Endodermal cell (in vitro differentiated cells): ENCODE measurements at regions not wholly inside any gene's neighbourhood (a gene's known extent, or its start where the extent isn't known, plus 50 kb on each side); places are given as distances from the start of the nearest gene placed in this dataset.

ENCODE experiments used
- DNase-seq: peaks from one replicate; pipeline ENCODE4 v3.0.0-alpha.2; 2017
- H3K27ac ChIP-seq: 2 replicates; pipeline ENCODE4 v1.5.1; 2013; ENCODE audit warnings: mild to moderate bottlenecking, low read depth, low read length, moderate library complexity
- H3K27me3 ChIP-seq: 2 replicates; pipeline ENCODE4 v1.6.1; 2013; ENCODE audit warnings: mild to moderate bottlenecking, low read length, moderate library complexity; ENCODE audit not compliant: insufficient read depth, control insufficient read depth, poor library complexity, severe bottlenecking
- H3K36me3 ChIP-seq: 2 replicates; pipeline ENCODE4 v1.7.0; 2013; ENCODE audit warnings: mild to moderate bottlenecking, low read length, moderate library complexity; ENCODE audit not compliant: control insufficient read depth, insufficient read depth
- H3K4me1 ChIP-seq: one replicate; pipeline ENCODE4 v1.7.0; 2013; ENCODE audit warnings: low read length; ENCODE audit not compliant: control insufficient read depth, insufficient read depth
- H3K4me3 ChIP-seq: 2 replicates; pipeline ENCODE4 v1.5.1; 2013; ENCODE audit warnings: mild to moderate bottlenecking, low read length, moderate library complexity
- H3K9ac ChIP-seq: 2 replicates; pipeline ENCODE4 v1.6.1; 2013; ENCODE audit warnings: mild to moderate bottlenecking, low read length, moderate library complexity; ENCODE audit not compliant: poor library complexity, severe bottlenecking; ENCODE audit errors: extremely low read depth
- H3K9me3 ChIP-seq: 2 replicates; pipeline ENCODE4 v1.6.1; 2013; ENCODE audit warnings: mild to moderate bottlenecking, low read length, moderate library complexity; ENCODE audit not compliant: control insufficient read depth
- H3K27ac Mint-ChIP-seq: 2 replicates; pipeline ENCODE4 v1.8.0; 2020; ENCODE audit warnings: mixed read lengths
- H3K27me3 Mint-ChIP-seq: 2 replicates; pipeline ENCODE4 v1.8.0; 2021; ENCODE audit warnings: mild to moderate bottlenecking, mixed read lengths; ENCODE audit not compliant: insufficient read depth
- H3K36me3 Mint-ChIP-seq: 2 replicates; pipeline ENCODE4 v1.8.0; 2020; ENCODE audit warnings: low read depth, mixed read lengths
- H3K4me1 Mint-ChIP-seq: 2 replicates; pipeline ENCODE4 v1.8.0; 2020; ENCODE audit warnings: mixed read lengths
- H3K4me3 Mint-ChIP-seq: 2 replicates; pipeline ENCODE4 v1.8.0; 2020; ENCODE audit warnings: mild to moderate bottlenecking, moderate library complexity, mixed read lengths
- H3K9me3 Mint-ChIP-seq: 2 replicates; pipeline ENCODE4 v1.8.0; 2020; ENCODE audit warnings: mild to moderate bottlenecking, mixed read lengths
- CTCF ChIP-seq: fragments of 200-600 bp; sonication (generic); conservative IDR thresholded peaks from 2 replicates; pipeline ENCODE4 v1.5.0; 2021; ENCODE audit warnings: antibody characterized with exemption, mild to moderate bottlenecking
- WGBS, 2 experiments: methylation state at CpG; one replicate each; pipeline versions ENCODE4 v1.1.5 to v1.1.7; 2013; ENCODE audit warnings: missing lambda C conversion rate in 2 of 2, mixed read lengths in 1 of 2; ENCODE audit not compliant: insufficient coverage in 1 of 2, insufficient read length in 1 of 2; 5-methylcytosine and 5-hydroxymethylcytosine counted together

GRCh38 chr7:46764100-46764936 is 817.6 kb downstream of the TNS3 start:
- H3K9me3 Mint-ChIP-seq = peaks cover 10% of the 10 kb centered on the region
- no peaks in the 10 kb centered on the region for H3K4me1 ChIP-seq
- no peak overlapping the region for H3K27ac ChIP-seq
- peaks cover 3% of the 10 kb centered on the region for H3K36me3 Mint-ChIP-seq
- H3K27me3 Mint-ChIP-seq = no peaks in the 10 kb centered on the region
- DNase-seq = no peak
- H3K36me3 ChIP-seq = no peaks in the 10 kb centered on the region
- 90 to 100% methylated on average over 2 to 3 of the region's 3 CpGs for WGBS, 2 experiments
- no peaks in the 10 kb centered on the region for H3K27me3 ChIP-seq
- no peak overlapping the region for H3K27ac Mint-ChIP-seq
- no peak overlapping the region for H3K4me3 Mint-ChIP-seq
- H3K4me1 Mint-ChIP-seq = no peaks in the 10 kb centered on the region
- no peak overlapping the region for H3K9ac ChIP-seq
- no peak overlapping the region for H3K4me3 ChIP-seq
- H3K9me3 ChIP-seq = peaks cover 17% of the 10 kb centered on the region
- no peak for TF ChIP-seq CTCF

- Mint-ChIP-seq H3K4me3 (no peak overlapping the region), H3K36me3 (no peaks in the 10 kb centered on the region), H3K27ac (no peak overlapping the region), H3K9me3 (peaks cover under 1% of the 10 kb centered on the region), H3K27me3 (no peaks in the 10 kb centered on the region), H3K4me1 (no peaks in the 10 kb centered on the region)
- no peak overlapping the region for H3K4me3 ChIP-seq
- 72% methylated on average over 3 of the region's 3 CpGs; no CpG with 5 or more reads in 1 of the 2 experiments for WGBS, 2 experiments
- no peaks in the 10 kb centered on the region for H3K36me3 ChIP-seq
- DNase-seq = no peak
- no peak overlapping the region for H3K27ac ChIP-seq
- no peaks in the 10 kb centered on the region for H3K4me1 ChIP-seq
- H3K27me3 ChIP-seq = no peaks in the 10 kb centered on the region
- TF ChIP-seq CTCF = no peak
- H3K9me3 ChIP-seq = peaks cover 8% of the 10 kb centered on the region
- H3K9ac ChIP-seq = no peak overlapping the region
Measured at GRCh38 chr7:46763344-46763743, 818.6 kb downstream of the TNS3 start.

GRCh38 chr7:46759711-46760480 is 822.0 kb downstream of the TNS3 start:
- 91 to 95% methylated on average over 7 of the region's 7 CpGs for WGBS, 2 experiments
- H3K27ac ChIP-seq = no peak overlapping the region
- no peak overlapping the region for H3K27ac Mint-ChIP-seq
- no peaks in the 10 kb centered on the region for H3K4me1 ChIP-seq
- DNase-seq = no peak
- no peaks in the 10 kb centered on the region for H3K36me3 ChIP-seq
- TF ChIP-seq CTCF = no peak
- H3K4me1 Mint-ChIP-seq = no peaks in the 10 kb centered on the region
- no peak overlapping the region for H3K9ac ChIP-seq
- no peak overlapping the region for H3K4me3 Mint-ChIP-seq
- H3K9me3 Mint-ChIP-seq = no peaks in the 10 kb centered on the region
- no peaks in the 10 kb centered on the region for H3K9me3 ChIP-seq
- H3K4me3 ChIP-seq = no peak overlapping the region
- no peaks in the 10 kb centered on the region for H3K27me3 ChIP-seq
- H3K36me3 Mint-ChIP-seq = no peaks in the 10 kb centered on the region
- H3K27me3 Mint-ChIP-seq = no peaks in the 10 kb centered on the region
